ENCODE measurements at regions not wholly inside any gene's neighbourhood (a gene's known extent, or its start where the extent isn't known, plus 50 kb on each side); places are given as distances from the start of the nearest gene placed in this dataset.

DNA sequence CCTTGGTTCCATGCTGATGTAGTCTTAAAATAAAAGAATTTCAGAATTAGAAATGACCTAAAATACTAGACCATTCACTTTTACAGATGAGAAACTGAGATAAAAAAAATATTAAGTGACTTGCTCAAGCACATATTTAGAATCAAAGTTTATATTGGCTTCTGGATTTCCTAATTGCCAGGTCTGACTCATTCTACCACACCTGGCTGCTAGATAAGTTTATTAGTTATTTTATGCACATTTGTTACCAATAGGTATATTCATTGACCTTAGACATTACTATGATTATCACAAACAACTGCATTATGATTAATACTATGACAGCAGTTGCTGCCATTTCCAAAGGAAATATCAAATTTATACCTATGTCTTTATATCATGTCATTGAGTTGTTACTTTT, 497.5 kb downstream of the RWDD3 start:
- Histone ChIP-seq H3K36me3 (ENCODE audit: control insufficient read depth, insufficient read depth, low read length) (no peaks in the 10 kb centered on the region), H3K27me3 (ENCODE audit: control insufficient read depth, insufficient read depth, low read length) (no peaks in the 10 kb centered on the region), H3K4me3 (ENCODE audit: low read depth, low read length) (no peak overlapping the region)
- TF ChIP-seq, protein P1, sequence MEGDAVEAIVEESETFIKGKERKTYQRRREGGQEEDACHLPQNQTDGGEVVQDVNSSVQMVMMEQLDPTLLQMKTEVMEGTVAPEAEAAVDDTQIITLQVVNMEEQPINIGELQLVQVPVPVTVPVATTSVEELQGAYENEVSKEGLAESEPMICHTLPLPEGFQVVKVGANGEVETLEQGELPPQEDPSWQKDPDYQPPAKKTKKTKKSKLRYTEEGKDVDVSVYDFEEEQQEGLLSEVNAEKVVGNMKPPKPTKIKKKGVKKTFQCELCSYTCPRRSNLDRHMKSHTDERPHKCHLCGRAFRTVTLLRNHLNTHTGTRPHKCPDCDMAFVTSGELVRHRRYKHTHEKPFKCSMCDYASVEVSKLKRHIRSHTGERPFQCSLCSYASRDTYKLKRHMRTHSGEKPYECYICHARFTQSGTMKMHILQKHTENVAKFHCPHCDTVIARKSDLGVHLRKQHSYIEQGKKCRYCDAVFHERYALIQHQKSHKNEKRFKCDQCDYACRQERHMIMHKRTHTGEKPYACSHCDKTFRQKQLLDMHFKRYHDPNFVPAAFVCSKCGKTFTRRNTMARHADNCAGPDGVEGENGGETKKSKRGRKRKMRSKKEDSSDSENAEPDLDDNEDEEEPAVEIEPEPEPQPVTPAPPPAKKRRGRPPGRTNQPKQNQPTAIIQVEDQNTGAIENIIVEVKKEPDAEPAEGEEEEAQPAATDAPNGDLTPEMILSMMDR (IDR thresholded peaks at IDR 0.05; ENCODE audit: insufficient read depth, low read depth, low read length): no peak
- no peak for DNase-seq (ENCODE audit: low read depth)
- POLR2A ChIA-PET: no interaction called here
- CTCF ChIA-PET: no interaction called here

DNA sequence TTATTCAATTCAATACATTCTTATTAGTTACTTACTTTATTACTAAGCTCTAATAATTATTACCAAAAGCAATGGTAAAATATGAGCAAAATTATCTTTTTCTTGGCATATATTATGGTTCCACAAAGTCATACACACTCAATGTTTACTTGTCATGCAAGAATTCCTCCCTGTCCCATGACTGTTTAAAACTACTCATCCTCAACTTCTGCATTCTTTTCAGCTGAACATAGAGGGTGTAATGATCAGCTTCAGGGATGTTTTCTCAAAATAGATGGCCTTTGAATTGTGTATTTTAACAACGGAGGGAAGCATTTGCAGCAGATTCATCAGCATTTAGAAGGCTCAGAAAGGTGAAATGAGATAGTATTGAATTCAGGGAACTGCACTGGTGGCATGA, 499.0 kb downstream of the RWDD3 start:
- no peak overlapping the region for H3K4me3 ChIP-seq (ENCODE audit: low read depth, low read length)
- no peaks in the 10 kb centered on the region for H3K27me3 ChIP-seq (ENCODE audit: control insufficient read depth, insufficient read depth, low read length)
- CTCF ChIA-PET: interaction anchor here (0.6 kb wide), 1 partner anchor 194 kb away, joined by 5 read pairs; no protein-coding TSS in a partner anchor
- no peaks in the 10 kb centered on the region for H3K36me3 ChIP-seq (ENCODE audit: control insufficient read depth, insufficient read depth, low read length)
- TF ChIP-seq, protein P1 (IDR thresholded peaks at IDR 0.05; ENCODE audit: insufficient read depth, low read depth, low read length): no peak
- POLR2A ChIA-PET: no interaction called here
- DNase-seq (ENCODE audit: low read depth): no peak

DNA sequence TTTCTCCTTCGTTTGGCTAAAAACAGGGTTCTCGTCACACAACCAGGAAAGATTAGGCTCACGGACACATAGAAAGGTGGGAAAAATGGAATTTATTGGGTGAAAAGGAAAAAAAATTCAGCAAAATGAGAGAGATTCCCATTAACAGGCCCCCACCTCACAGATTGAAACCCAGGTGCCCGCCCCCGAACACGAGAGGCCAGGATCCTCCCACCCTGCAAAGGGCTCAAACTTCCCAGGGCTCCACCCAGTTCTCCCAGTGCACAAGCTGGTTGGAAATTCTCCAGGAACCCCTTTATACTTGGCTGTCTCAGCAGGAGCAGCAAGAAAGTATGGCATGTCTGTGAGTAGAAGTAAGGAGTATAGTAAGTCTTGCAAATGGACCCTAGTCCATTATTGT, 499.7 kb downstream of the RWDD3 start:
- TF ChIP-seq, protein P1 (IDR thresholded peaks at IDR 0.05; ENCODE audit: insufficient read depth, low read depth, low read length): no peak
- no peaks in the 10 kb centered on the region for H3K27me3 ChIP-seq (ENCODE audit: control insufficient read depth, insufficient read depth, low read length)
- no peak for DNase-seq (ENCODE audit: low read depth)
- H3K4me3 ChIP-seq (ENCODE audit: low read depth, low read length): no peak overlapping the region
- POLR2A ChIA-PET: no interaction called here
- CTCF ChIA-PET: no interaction called here
- no peaks in the 10 kb centered on the region for H3K36me3 ChIP-seq (ENCODE audit: control insufficient read depth, insufficient read depth, low read length)

DNA sequence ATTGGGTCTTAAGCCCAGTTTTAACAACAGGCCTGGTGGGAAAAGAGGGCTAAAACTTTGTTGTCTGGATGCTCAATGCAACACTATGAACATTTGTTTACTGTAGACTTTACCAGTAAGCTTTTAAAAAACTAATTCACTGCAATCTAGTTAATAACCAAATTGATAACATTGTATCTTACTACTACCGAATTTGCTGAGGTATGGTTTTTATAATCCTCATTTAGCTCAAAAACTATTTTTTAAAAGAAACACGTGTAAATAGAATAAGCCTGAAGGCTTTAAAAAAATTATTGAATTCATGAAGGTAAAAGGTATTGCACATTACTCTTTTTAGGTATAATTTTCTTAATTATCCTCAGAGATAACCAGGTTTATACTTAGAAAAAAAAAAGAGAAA, 500.6 kb downstream of the RWDD3 start:
- POLR2A ChIA-PET: no interaction called here
- no peak for DNase-seq (ENCODE audit: low read depth)
- Histone ChIP-seq H3K4me3 (ENCODE audit: low read depth, low read length) (no peak overlapping the region), H3K36me3 (ENCODE audit: control insufficient read depth, insufficient read depth, low read length) (no peaks in the 10 kb centered on the region), H3K27me3 (ENCODE audit: control insufficient read depth, insufficient read depth, low read length) (no peaks in the 10 kb centered on the region)
- CTCF ChIA-PET: no interaction called here
- TF ChIP-seq, protein P1 (IDR thresholded peaks at IDR 0.05; ENCODE audit: insufficient read depth, low read depth, low read length): no peak

DNA sequence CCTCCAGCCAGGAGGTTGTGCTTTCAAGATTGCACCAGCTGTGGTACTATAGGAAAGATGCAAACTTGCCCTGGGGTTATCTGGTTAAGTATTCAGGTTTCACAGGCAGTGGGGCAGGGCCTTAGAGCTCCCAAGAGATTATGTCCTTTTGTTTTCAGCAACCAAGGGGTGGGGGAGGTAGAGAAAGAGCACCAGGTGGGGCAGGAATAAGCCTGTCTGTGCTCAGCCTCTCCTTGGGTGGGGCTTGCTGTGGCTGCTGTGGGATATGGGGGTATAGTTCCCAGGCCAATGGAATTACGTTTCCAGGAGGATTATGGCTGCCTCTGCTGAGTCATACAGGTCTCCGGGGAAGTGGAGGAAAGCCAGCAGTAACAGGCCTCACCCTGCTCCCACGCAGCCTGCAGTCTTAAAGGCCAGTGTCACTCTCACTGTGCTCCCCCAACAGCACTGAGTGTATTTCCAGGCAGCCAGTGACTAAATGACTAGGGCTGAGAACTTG, 508.6 kb downstream of the RWDD3 start:
- Histone ChIP-seq H3K27me3 (ENCODE audit: control insufficient read depth, insufficient read depth, low read length) (no peaks in the 10 kb centered on the region), H3K36me3 (ENCODE audit: control insufficient read depth, insufficient read depth, low read length) (no peaks in the 10 kb centered on the region), H3K4me3 (ENCODE audit: low read depth, low read length) (no peak overlapping the region)
- CTCF ChIA-PET: no interaction called here
- POLR2A ChIA-PET: no interaction called here
- TF ChIP-seq, protein P1 (IDR thresholded peaks at IDR 0.05; ENCODE audit: insufficient read depth, low read depth, low read length): no peak
- DNase-seq (ENCODE audit: low read depth): no peak

Measured in BJ (cell line).